ENCODE measurements at regions not wholly inside any gene's neighbourhood (a gene's known extent, or its start where the extent isn't known, plus 50 kb on each side); places are given as distances from the start of the nearest gene placed in this dataset.

GRCh38 chr3:20752416-20752815 is 566.4 kb upstream of the SGO1 start:
- Histone ChIP-seq H3K4me3 (ENCODE audit: low read length) (no peak overlapping the region), H3K36me3 (ENCODE audit: control insufficient read depth, insufficient read depth, low read length) (no peaks in the 10 kb centered on the region), H3K9ac (ENCODE audit: extremely low read depth, low read length, poor library complexity, severe bottlenecking) (no peak overlapping the region), H3K9me3 (ENCODE audit: control insufficient read depth, low read length) (no peaks in the 10 kb centered on the region), H3K4me1 (ENCODE audit: control insufficient read depth, insufficient read depth, low read length) (no peaks in the 10 kb centered on the region), H3K27me3 (ENCODE audit: control insufficient read depth, insufficient read depth, low read length, poor library complexity, severe bottlenecking) (no peaks in the 10 kb centered on the region), H3K27ac (ENCODE audit: low read depth, low read length) (no peak overlapping the region)
- TF ChIP-seq CTCF (conservative IDR thresholded peaks at IDR 0.05) = no peak
- WGBS, 2 experiments (ENCODE audit: insufficient coverage in 1 of 2, insufficient read length in 1 of 2) = 96 to 100% methylated on average over 1 of the region's 1 CpG
- H3K27ac Mint-ChIP-seq = no peak overlapping the region
- H3K4me3 Mint-ChIP-seq = no peak overlapping the region
- H3K4me1 Mint-ChIP-seq = no peaks in the 10 kb centered on the region
- no peaks in the 10 kb centered on the region for H3K36me3 Mint-ChIP-seq (ENCODE audit: low read depth)
- H3K9me3 Mint-ChIP-seq = no peaks in the 10 kb centered on the region
- no peaks in the 10 kb centered on the region for H3K27me3 Mint-ChIP-seq (ENCODE audit: insufficient read depth)
- no peak for DNase-seq

- DNase-seq = no peak
- WGBS, 2 experiments (ENCODE audit: insufficient coverage in 1 of 2, insufficient read length in 1 of 2) = 67 to 83% methylated on average over 1 to 4 of the region's 4 CpGs
- Mint-ChIP-seq H3K27me3 (ENCODE audit: insufficient read depth) (no peaks in the 10 kb centered on the region), H3K36me3 (ENCODE audit: low read depth) (no peaks in the 10 kb centered on the region), H3K4me1 (no peaks in the 10 kb centered on the region), H3K27ac (no peak overlapping the region), H3K4me3 (no peak overlapping the region), H3K9me3 (no peaks in the 10 kb centered on the region)
- no peak for TF ChIP-seq CTCF (conservative IDR thresholded peaks at IDR 0.05)
- H3K9ac ChIP-seq (ENCODE audit: extremely low read depth, low read length, poor library complexity, severe bottlenecking) = no peak overlapping the region
- H3K4me1 ChIP-seq (ENCODE audit: control insufficient read depth, insufficient read depth, low read length) = no peaks in the 10 kb centered on the region
- H3K4me3 ChIP-seq (ENCODE audit: low read length) = no peak overlapping the region
- no peaks in the 10 kb centered on the region for H3K27me3 ChIP-seq (ENCODE audit: control insufficient read depth, insufficient read depth, low read length, poor library complexity, severe bottlenecking)
- no peak overlapping the region for H3K27ac ChIP-seq (ENCODE audit: low read depth, low read length)
- H3K9me3 ChIP-seq (ENCODE audit: control insufficient read depth, low read length) = no peaks in the 10 kb centered on the region
- H3K36me3 ChIP-seq (ENCODE audit: control insufficient read depth, insufficient read depth, low read length) = no peaks in the 10 kb centered on the region
Measured at GRCh38 chr3:20751296-20751695, 565.3 kb upstream of the SGO1 start.

- Histone ChIP-seq H3K9ac (ENCODE audit: extremely low read depth, low read length, poor library complexity, severe bottlenecking) (no peak overlapping the region), H3K27me3 (ENCODE audit: control insufficient read depth, insufficient read depth, low read length, poor library complexity, severe bottlenecking) (no peaks in the 10 kb centered on the region), H3K4me3 (ENCODE audit: low read length) (no peak overlapping the region), H3K27ac (ENCODE audit: low read depth, low read length) (no peak overlapping the region), H3K9me3 (ENCODE audit: control insufficient read depth, low read length) (no peaks in the 10 kb centered on the region), H3K36me3 (ENCODE audit: control insufficient read depth, insufficient read depth, low read length) (no peaks in the 10 kb centered on the region), H3K4me1 (ENCODE audit: control insufficient read depth, insufficient read depth, low read length) (peaks cover 9% of the 10 kb centered on the region)
- no peaks in the 10 kb centered on the region for H3K9me3 Mint-ChIP-seq
- H3K4me3 Mint-ChIP-seq = no peak overlapping the region
- no peaks in the 10 kb centered on the region for H3K27me3 Mint-ChIP-seq (ENCODE audit: insufficient read depth)
- no peaks in the 10 kb centered on the region for H3K36me3 Mint-ChIP-seq (ENCODE audit: low read depth)
- 83% methylated on average over 1 of the region's 1 CpG; no CpG with 5 or more reads in 1 of the 2 experiments for WGBS, 2 experiments (ENCODE audit: insufficient coverage in 1 of 2, insufficient read length in 1 of 2)
- no peak for DNase-seq
- no peak for TF ChIP-seq CTCF (conservative IDR thresholded peaks at IDR 0.05)
- H3K4me1 Mint-ChIP-seq = peaks cover 23% of the 10 kb centered on the region
- no peak overlapping the region for H3K27ac Mint-ChIP-seq
Measured at GRCh38 chr3:20747741-20748140, 561.7 kb upstream of the SGO1 start.

Data from endodermal cell (in vitro differentiated cells).